H1 (cell line): ENCODE measurements at regions not wholly inside any gene's neighbourhood (a gene's known extent, or its start where the extent isn't known, plus 50 kb on each side); places are given as distances from the start of the nearest gene placed in this dataset.

Source experiments
- CTCF ChIA-PET: fragments of 300-600 bp; sonication (Branson Sonifier 250); formaldehyde crosslinking; loops from one replicate; lab custom pipeline; 2021; ENCODE audit not compliant: partially characterized antibody; lab: Charles Lee
- POLR2A ChIA-PET: fragments of 300-600 bp; sonication (Branson Sonifier 250); formaldehyde crosslinking; loops from one replicate; lab custom pipeline; 2021; ENCODE audit warnings: inconsistent platforms; ENCODE audit not compliant: partially characterized antibody; lab: Charles Lee
- DNase-seq, 2 experiments: peaks; one replicate each; pipeline versions ENCODE4 v3.0.0 to v3.0.0-alpha.2; 2010 to 2022; ENCODE audit warnings: low spot score in 2 of 2, low read depth in 1 of 2, mixed read lengths in 1 of 2
- FAIRE-seq: peaks from 2 replicates; lab custom pipeline; 2011; peaks lifted over from hg19 to GRCh38; lab: Jason Lieb, UNC
- H2AFZ ChIP-seq: 2 replicates; pipeline ENCODE4 v1.8.1; 2012; ENCODE audit warnings: low read length, inconsistent platforms
- H2AK5ac ChIP-seq: 2 replicates; pipeline ENCODE4 v1.6.1; 2013; ENCODE audit warnings: low read depth, low read length
- H2BK120ac ChIP-seq: replicated peaks from 2 replicates; pipeline ENCODE3; 2013; ENCODE audit warnings: low read depth, low read length, inconsistent platforms
- H2BK12ac ChIP-seq: 2 replicates; pipeline ENCODE4 v1.6.1; 2013; ENCODE audit warnings: low read depth, low read length
- H2BK15ac ChIP-seq: 2 replicates; pipeline ENCODE4 v1.6.1; 2013; ENCODE audit warnings: low read length
- H2BK20ac ChIP-seq: 2 replicates; pipeline ENCODE4 v1.6.1; 2013; ENCODE audit warnings: low read length
- H2BK5ac ChIP-seq: 2 replicates; pipeline ENCODE4 v1.6.1; 2013; ENCODE audit warnings: low read depth, low read length
- H3K14ac ChIP-seq: 2 replicates; pipeline ENCODE4 v1.6.1; 2013; ENCODE audit warnings: inconsistent platforms; ENCODE audit not compliant: insufficient read length
- H3K18ac ChIP-seq: 2 replicates; pipeline ENCODE4 v1.6.1; 2013; ENCODE audit warnings: low read length; ENCODE audit errors: extremely low read depth
- H3K23ac ChIP-seq: 2 replicates; pipeline ENCODE4 v1.6.1; 2013; ENCODE audit warnings: inconsistent platforms; ENCODE audit not compliant: insufficient read length
- H3K23me2 ChIP-seq: 2 replicates; pipeline ENCODE4 v1.6.1; 2013; ENCODE audit warnings: low read depth, low read length
- H3K27ac ChIP-seq: 2 replicates; pipeline ENCODE4 v1.6.1; 2011; ENCODE audit warnings: low read depth, low read length, inconsistent platforms
- H3K27me3 ChIP-seq, 4 experiments: replicated peaks in 1 of 4; 1 replicate in 1 of 4; 2 replicates in 3 of 4; pipeline versions ENCODE4 v1.6.1 to v1.8.1; 2011 to 2013; ENCODE audit warnings: low read length in 3 of 4, mild to moderate bottlenecking in 3 of 4, inconsistent platforms in 2 of 4, mixed read lengths in 2 of 4, moderate library complexity in 1 of 4; ENCODE audit not compliant: control insufficient read depth in 3 of 4, insufficient read depth in 3 of 4; ENCODE audit errors: extremely low read depth in 1 of 4
- H3K36me3 ChIP-seq, 4 experiments: 2 replicates each; pipeline versions ENCODE4 v1.6.1 to v1.8.1; 2011 to 2013; ENCODE audit warnings: mild to moderate bottlenecking in 4 of 4, low read length in 3 of 4, moderate library complexity in 2 of 4, control low read depth in 1 of 4, inconsistent platforms in 1 of 4; ENCODE audit not compliant: insufficient read depth in 4 of 4, control insufficient read depth in 2 of 4
- H3K4ac ChIP-seq: replicated peaks from 2 replicates; pipeline ENCODE3; 2013; ENCODE audit warnings: low read length, low read depth, mixed read lengths, inconsistent platforms; ENCODE audit not compliant: insufficient read length
- H3K4me1 ChIP-seq, 4 experiments: replicated peaks in 1 of 4; 1 replicate in 1 of 4; 2 replicates in 3 of 4; pipeline versions ENCODE4 v1.6.1 to v1.8.1; 2011 to 2013; ENCODE audit warnings: low read length in 3 of 4, inconsistent platforms in 2 of 4, mixed read lengths in 1 of 4; ENCODE audit not compliant: insufficient read depth in 4 of 4, control insufficient read depth in 3 of 4
- H3K4me2 ChIP-seq, 2 experiments: 2 replicates each; pipeline versions ENCODE4 v1.6.1 to v1.8.1; 2011 to 2013; ENCODE audit warnings: low read depth in 2 of 2, low read length in 2 of 2, control low read depth in 1 of 2, inconsistent platforms in 1 of 2, mild to moderate bottlenecking in 1 of 2; ENCODE audit not compliant: insufficient read depth in 1 of 2
- H3K4me3 ChIP-seq, 4 experiments: fragments of 200-600, 300-600 bp in 1 of 4; sonication (generic), shearing (Covaris generic), sonication (Bioruptor Twin) in 1 of 4; 2 replicates each; pipeline versions ENCODE4 v1.5.1 to v1.8.1; 2011 to 2016; ENCODE audit warnings: low read length in 4 of 4, low read depth in 3 of 4, control low read depth in 2 of 4, inconsistent platforms in 2 of 4, mild to moderate bottlenecking in 2 of 4, mixed read lengths in 1 of 4, moderate library complexity in 1 of 4; ENCODE audit not compliant: insufficient read depth in 2 of 4; ENCODE audit errors: extremely low read depth in 1 of 4
- H3K56ac ChIP-seq: replicated peaks from 2 replicates; pipeline ENCODE3; 2013; ENCODE audit warnings: low read depth, mild to moderate bottlenecking, mixed read lengths, low read length, inconsistent platforms; ENCODE audit not compliant: insufficient read length
- H3K79me1 ChIP-seq: 2 replicates; pipeline ENCODE4 v1.6.1; 2013; ENCODE audit warnings: low read depth, low read length, control low read depth
- H3K79me2 ChIP-seq, 2 experiments: 2 replicates each; pipeline versions ENCODE4 v1.6.1 to v1.8.1; 2012 to 2013; ENCODE audit warnings: low read length in 2 of 2, mild to moderate bottlenecking in 2 of 2, inconsistent platforms in 1 of 2; ENCODE audit not compliant: insufficient read depth in 2 of 2, control insufficient read depth in 1 of 2
- H3K9ac ChIP-seq, 4 experiments: replicated peaks in 1 of 4; 1 replicate in 1 of 4; 2 replicates in 3 of 4; pipeline versions ENCODE4 v1.6.1 to v1.8.1; 2011 to 2013; ENCODE audit warnings: low read depth in 3 of 4, low read length in 3 of 4, control low read depth in 2 of 4, mild to moderate bottlenecking in 2 of 4, moderate library complexity in 2 of 4, inconsistent platforms in 1 of 4; ENCODE audit errors: extremely low read depth in 1 of 4
- H3K9me3 ChIP-seq, 2 experiments: 2 replicates each; pipeline versions ENCODE4 v1.6.1 to v1.8.1; 2012 to 2013; ENCODE audit warnings: mild to moderate bottlenecking in 2 of 2, moderate library complexity in 2 of 2, control low read depth in 1 of 2, inconsistent platforms in 1 of 2, low read depth in 1 of 2, low read length in 1 of 2, mixed read lengths in 1 of 2; ENCODE audit not compliant: insufficient read depth in 2 of 2
- H4K20me1 ChIP-seq, 2 experiments: replicated peaks in 1 of 2; 2 replicates each; pipeline versions ENCODE3 to v1.8.1; 2011 to 2013; ENCODE audit warnings: inconsistent platforms in 2 of 2, low read length in 2 of 2, mild to moderate bottlenecking in 1 of 2; ENCODE audit not compliant: insufficient read depth in 2 of 2, control insufficient read depth in 1 of 2
- H4K5ac ChIP-seq: 2 replicates; pipeline ENCODE4 v1.6.1; 2013; ENCODE audit warnings: low read length, low read depth, mixed read lengths, inconsistent platforms; ENCODE audit not compliant: insufficient read length
- H4K8ac ChIP-seq: 2 replicates; pipeline ENCODE4 v1.8.0; 2013; ENCODE audit warnings: mild to moderate bottlenecking, moderate library complexity, low read length, inconsistent platforms; ENCODE audit not compliant: insufficient read depth; ENCODE audit errors: extremely low read depth
- H4K91ac ChIP-seq: replicated peaks from 2 replicates; pipeline ENCODE3; 2013; ENCODE audit warnings: low read length, mixed read lengths, inconsistent platforms; ENCODE audit not compliant: insufficient read length
- KDM5A ChIP-seq: fragments of 200-600 bp; IDR thresholded peaks from 2 replicates; pipeline ENCODE4 v1.7.1; 2012; ENCODE audit warnings: mild to moderate bottlenecking, low read length, inconsistent platforms, mixed read lengths
- RNF2 ChIP-seq: fragments of 200-900, 300-1000 bp; sonication (generic); IDR thresholded peaks from 2 replicates; pipeline ENCODE4 v1.7.1; 2016; ENCODE audit warnings: borderline replicate concordance, low read depth, mild to moderate bottlenecking, antibody characterized with exemption, low read length; ENCODE audit not compliant: poor library complexity, severe bottlenecking; ENCODE audit errors: missing control alignments
- SP4 ChIP-seq: IDR thresholded peaks from 2 replicates; pipeline ENCODE4 v1.6.1; 2012; ENCODE audit warnings: low read length, inconsistent platforms
- WGBS, 2 experiments: shearing (Covaris generic) in 1 of 2; methylation state at CpG; one replicate each; pipeline versions ENCODE4 v1.1.6 to v1.1.7; 2013 to 2015; ENCODE audit warnings: low lambda C conversion rate in 2 of 2, mixed read lengths in 2 of 2, inconsistent platforms in 1 of 2, low coverage in 1 of 2, missing lambda C conversion rate in 1 of 2; ENCODE audit not compliant: insufficient replicate concordance in 2 of 2, insufficient coverage in 1 of 2, insufficient read length in 1 of 2; ENCODE audit errors: extremely low coverage in 1 of 2, missing lambda C conversion rate in 1 of 2; 5-methylcytosine and 5-hydroxymethylcytosine counted together

DNA sequence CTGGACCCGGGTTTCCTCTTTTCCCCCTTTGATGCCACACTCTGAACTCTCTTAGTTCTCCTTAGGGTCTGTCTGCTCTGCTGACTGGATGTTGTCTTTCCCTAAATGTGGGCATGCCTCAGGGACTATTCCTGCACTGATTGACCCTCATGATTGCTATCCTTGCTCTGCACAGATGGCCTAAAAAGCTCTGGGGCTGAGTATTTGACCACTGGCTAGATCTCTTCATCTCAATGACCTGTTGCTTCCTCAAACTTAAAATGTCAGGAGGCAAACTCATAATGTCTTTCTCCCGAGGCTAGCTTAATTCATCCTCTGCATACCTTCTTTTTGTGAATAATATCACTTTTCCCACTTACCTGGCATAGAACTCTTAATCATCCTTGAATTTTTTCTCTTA is 157.4 kb downstream of the GATB start:
- Histone ChIP-seq H3K4me1 (peaks cover 0 to 5% (median 0%) of the 10 kb centered on the region in 4 experiments; a peak in 3 of 7 replicates), H4K20me1 (no peaks in the 10 kb centered on the region), H3K9me3 (no peaks in the 10 kb centered on the region; a peak in 1 of 4 replicates), H4K5ac (no peak overlapping the region), H2BK120ac (no peak overlapping the region), H3K9ac (no peak overlapping the region), H3K23me2 (no peaks in the 10 kb centered on the region), H2BK12ac (no peak overlapping the region), H2BK20ac (no peak overlapping the region), H2BK15ac (no peak overlapping the region), H3K27me3 (no peaks in the 10 kb centered on the region), H3K56ac (no peak overlapping the region), H3K79me1 (no peaks in the 10 kb centered on the region; the same call in 1 of the 2 replicates), H3K27ac (no peak overlapping the region), H2AFZ (no peak overlapping the region), H4K91ac (no peak overlapping the region), H3K18ac (no peak overlapping the region), H3K4me3 (no peak overlapping the region)
- 86% methylated on average over 2 of the region's 2 CpGs; no CpG with 5 or more reads in 1 of the 2 experiments for WGBS, 2 experiments
- DNase-seq: no peak
- POLR2A ChIA-PET: no interaction called here
- TF ChIP-seq SP4: no peak
- no peak for TF ChIP-seq KDM5A
- TF ChIP-seq RNF2: no peak
- TF ChIP-seq, all 59 proteins: peak for 0
- H3K4me2 ChIP-seq: no peak overlapping the region
- no peak overlapping the region for H3K23ac ChIP-seq
- H4K8ac ChIP-seq: no peak overlapping the region
- no peak for FAIRE-seq
- H3K36me3 ChIP-seq: peaks cover 0 to 18% (median 7%) of the 10 kb centered on the region in 4 experiments; a peak in 4 of 8 replicates
- H2BK5ac ChIP-seq: no peak overlapping the region
- no peak overlapping the region for H2AK5ac ChIP-seq
- H3K79me2 ChIP-seq: no peaks in the 10 kb centered on the region
- H3K14ac ChIP-seq: no peak overlapping the region
- H3K4ac ChIP-seq: no peak overlapping the region
- CTCF ChIA-PET: interaction anchor here (0.6 to 2.7 kb wide), 12 partner anchors 8 to 732 kb away, joined by 3 to 12 read pairs (median 4); no protein-coding TSS in a partner anchor
